K562 (cell line): ENCODE measurements at regions not wholly inside any gene's neighbourhood (a gene's known extent, or its start where the extent isn't known, plus 50 kb on each side); places are given as distances from the start of the nearest gene placed in this dataset.

Experiments used
- RB1 ChIP-seq: fragments of 450-650 bp; IDR thresholded peaks from 2 replicates; pipeline ENCODE4 v1.6.1; 2017; ENCODE audit warnings: low read depth, mild to moderate bottlenecking
- SNIP1 ChIP-seq: fragments of 450-650 bp; IDR thresholded peaks from 2 replicates; pipeline ENCODE4 v1.7.1; 2017; ENCODE audit warnings: low read depth, mild to moderate bottlenecking
- SRF ChIP-seq, 2 experiments: fragments of 250-450, 450-650 bp in 1 of 2; sonication (Bioruptor Pico) in 1 of 2; sonication (generic) in 1 of 2; formaldehyde crosslinking; IDR thresholded peaks; 2 replicates each; pipeline versions ENCODE4 v1.5.0 to v1.5.1; 2020 to 2022; ENCODE audit warnings: mild to moderate bottlenecking in 1 of 2, missing genetic modification reagents in 1 of 2
- SRSF9 ChIP-seq: fragments of 200-400 bp; formaldehyde crosslinking; IDR thresholded peaks from 2 replicates; pipeline ENCODE4 v1.6.1; 2017; ENCODE audit warnings: low read depth, low read length, borderline replicate concordance
- TRIM24 ChIP-seq, 2 experiments: fragments of 450-650 bp; IDR thresholded peaks; 2 replicates each; pipeline ENCODE4 v1.6.1; 2016
- ZNF253 ChIP-seq: fragments of 250-450 bp; sonication (Bioruptor Pico); conservative IDR thresholded peaks from 2 replicates; pipeline ENCODE4 v1.6.1; 2021; ENCODE audit warnings: mild to moderate bottlenecking
- TF ChIP-seq, protein P1 (sequence below): sonication (generic); formaldehyde crosslinking; IDR thresholded peaks from 2 replicates; pipeline ENCODE4 v1.8.0; 2022; ENCODE audit warnings: mild to moderate bottlenecking, missing genetic modification reagents, borderline replicate concordance
- TF ChIP-seq, protein P2 (sequence below): fragments of 250-450 bp; sonication (Bioruptor Pico); IDR thresholded peaks from 2 replicates; pipeline ENCODE4 v1.4.0; 2020; ENCODE audit warnings: mild to moderate bottlenecking, moderate library complexity
- TF ChIP-seq, protein P3 (sequence below): conservative IDR thresholded peaks from 2 replicates; pipeline ENCODE4 v1.6.1; 2011; ENCODE audit warnings: low read depth, mild to moderate bottlenecking, low read length; ENCODE audit not compliant: control insufficient read depth

DNA sequence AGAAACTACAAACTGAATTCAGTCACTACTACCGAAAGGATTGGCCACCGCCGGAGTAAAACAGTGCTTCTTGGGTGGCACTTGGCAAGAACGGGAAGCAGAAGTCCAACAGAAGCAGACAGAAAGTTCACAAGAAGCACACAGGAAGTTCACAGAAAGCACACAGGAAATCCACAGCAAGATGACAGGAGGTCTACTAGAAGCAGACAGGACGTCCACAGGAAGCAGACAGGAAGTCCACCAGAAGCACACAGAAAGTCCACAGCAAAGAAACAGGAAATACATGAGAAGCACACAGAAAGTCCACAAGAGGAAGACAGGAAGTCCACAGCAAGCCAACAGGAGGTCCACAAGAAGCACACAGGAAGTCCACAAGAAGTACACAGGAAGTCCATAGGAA, 399.2 kb upstream of the AUTS2 start (continued):
- TF ChIP-seq, protein P1, sequence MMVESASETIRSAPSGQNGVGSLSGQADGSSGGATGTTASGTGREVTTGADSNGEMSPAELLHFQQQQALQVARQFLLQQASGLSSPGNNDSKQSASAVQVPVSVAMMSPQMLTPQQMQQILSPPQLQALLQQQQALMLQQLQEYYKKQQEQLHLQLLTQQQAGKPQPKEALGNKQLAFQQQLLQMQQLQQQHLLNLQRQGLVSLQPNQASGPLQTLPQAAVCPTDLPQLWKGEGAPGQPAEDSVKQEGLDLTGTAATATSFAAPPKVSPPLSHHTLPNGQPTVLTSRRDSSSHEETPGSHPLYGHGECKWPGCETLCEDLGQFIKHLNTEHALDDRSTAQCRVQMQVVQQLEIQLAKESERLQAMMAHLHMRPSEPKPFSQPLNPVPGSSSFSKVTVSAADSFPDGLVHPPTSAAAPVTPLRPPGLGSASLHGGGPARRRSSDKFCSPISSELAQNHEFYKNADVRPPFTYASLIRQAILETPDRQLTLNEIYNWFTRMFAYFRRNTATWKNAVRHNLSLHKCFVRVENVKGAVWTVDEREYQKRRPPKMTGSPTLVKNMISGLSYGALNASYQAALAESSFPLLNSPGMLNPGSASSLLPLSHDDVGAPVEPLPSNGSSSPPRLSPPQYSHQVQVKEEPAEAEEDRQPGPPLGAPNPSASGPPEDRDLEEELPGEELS (CRISPR knock-in tag), result no peak
- TF ChIP-seq RB1 (no peak), SRF (CRISPR knock-in tag; IDR thresholded peaks at IDR 0.05) (no peak), ZNF253 (CRISPR knock-in tag) (no peak), SNIP1 (no peak), SRSF9 (no peak), TRIM24 (IDR thresholded peaks at IDR 0.05) (no peak)
- TF ChIP-seq, protein P2, sequence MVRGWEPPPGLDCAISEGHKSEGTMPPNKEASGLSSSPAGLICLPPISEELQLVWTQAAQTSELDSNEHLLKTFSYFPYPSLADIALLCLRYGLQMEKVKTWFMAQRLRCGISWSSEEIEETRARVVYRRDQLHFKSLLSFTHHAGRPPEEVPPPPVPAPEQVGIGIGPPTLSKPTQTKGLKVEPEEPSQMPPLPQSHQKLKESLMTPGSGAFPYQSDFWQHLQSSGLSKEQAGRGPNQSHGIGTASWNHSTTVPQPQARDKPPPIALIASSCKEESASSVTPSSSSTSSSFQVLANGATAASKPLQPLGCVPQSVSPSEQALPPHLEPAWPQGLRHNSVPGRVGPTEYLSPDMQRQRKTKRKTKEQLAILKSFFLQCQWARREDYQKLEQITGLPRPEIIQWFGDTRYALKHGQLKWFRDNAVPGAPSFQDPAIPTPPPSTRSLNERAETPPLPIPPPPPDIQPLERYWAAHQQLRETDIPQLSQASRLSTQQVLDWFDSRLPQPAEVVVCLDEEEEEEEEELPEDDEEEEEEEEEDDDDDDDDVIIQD (CRISPR knock-in tag), result no peak
- TF ChIP-seq, protein P3, sequence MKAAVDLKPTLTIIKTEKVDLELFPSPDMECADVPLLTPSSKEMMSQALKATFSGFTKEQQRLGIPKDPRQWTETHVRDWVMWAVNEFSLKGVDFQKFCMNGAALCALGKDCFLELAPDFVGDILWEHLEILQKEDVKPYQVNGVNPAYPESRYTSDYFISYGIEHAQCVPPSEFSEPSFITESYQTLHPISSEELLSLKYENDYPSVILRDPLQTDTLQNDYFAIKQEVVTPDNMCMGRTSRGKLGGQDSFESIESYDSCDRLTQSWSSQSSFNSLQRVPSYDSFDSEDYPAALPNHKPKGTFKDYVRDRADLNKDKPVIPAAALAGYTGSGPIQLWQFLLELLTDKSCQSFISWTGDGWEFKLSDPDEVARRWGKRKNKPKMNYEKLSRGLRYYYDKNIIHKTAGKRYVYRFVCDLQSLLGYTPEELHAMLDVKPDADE, result no peak
